NCI-H748 (cell line): ENCODE measurements at regions not wholly inside any gene's neighbourhood (a gene's known extent, or its start where the extent isn't known, plus 50 kb on each side); places are given as distances from the start of the nearest gene placed in this dataset.

Experiments used
- DNase-seq: peaks from one replicate; lab custom pipeline; 2025; ENCODE audit not compliant: unreplicated experiment; lab: John Stamatoyannopoulos, UW

GRCh38 chr2:898319-898718 lies 52.3 kb upstream of the SNTG2 start:
- DNase-seq = peak; percentile 25

GRCh38 chr2:897091-897490 lies 53.6 kb upstream of the SNTG2 start:
- no peak for DNase-seq

GRCh38 chr2:893311-893710 lies 57.3 kb upstream of the SNTG2 start:
- DNase-seq = peak; percentile 61

GRCh38 chr2:892892-893291 lies 57.8 kb upstream of the SNTG2 start:
- no peak for DNase-seq

GRCh38 chr2:892401-892800 lies 58.2 kb upstream of the SNTG2 start:
- DNase-seq = no peak

GRCh38 chr2:891734-892133 lies 58.9 kb upstream of the SNTG2 start:
- DNase-seq = no peak

GRCh38 chr2:890791-891190 lies 59.9 kb upstream of the SNTG2 start:
- DNase-seq = no peak

GRCh38 chr2:890214-890613 lies 60.4 kb upstream of the SNTG2 start:
- no peak for DNase-seq

GRCh38 chr2:888906-889566 lies 61.6 kb upstream of the SNTG2 start:
- DNase-seq = no peak

GRCh38 chr2:888211-888801 lies 62.3 kb upstream of the SNTG2 start:
- DNase-seq = no peak

- DNase-seq = no peak
These were observed 63.0 kb upstream of the SNTG2 start for GRCh38 chr2:887639-888038.

GRCh38 chr2:886072-887022 lies 64.3 kb upstream of the SNTG2 start:
- DNase-seq = no peak

- DNase-seq = no peak
These were observed 65.2 kb upstream of the SNTG2 start for GRCh38 chr2:885230-886071.

- no peak for DNase-seq
These were observed 66.6 kb upstream of the SNTG2 start for GRCh38 chr2:883803-884748.

GRCh38 chr2:883260-883802 lies 67.3 kb upstream of the SNTG2 start:
- DNase-seq = peak; percentile 19

GRCh38 chr2:881204-881918 lies 69.3 kb upstream of the SNTG2 start:
- no peak for DNase-seq

GRCh38 chr2:880201-880970 lies 70.3 kb upstream of the SNTG2 start:
- no peak for DNase-seq

GRCh38 chr2:879540-879939 lies 71.1 kb upstream of the SNTG2 start:
- no peak for DNase-seq
